ENCODE measurements at regions not wholly inside any gene's neighbourhood (a gene's known extent, or its start where the extent isn't known, plus 50 kb on each side); places are given as distances from the start of the nearest gene placed in this dataset.

DNA sequence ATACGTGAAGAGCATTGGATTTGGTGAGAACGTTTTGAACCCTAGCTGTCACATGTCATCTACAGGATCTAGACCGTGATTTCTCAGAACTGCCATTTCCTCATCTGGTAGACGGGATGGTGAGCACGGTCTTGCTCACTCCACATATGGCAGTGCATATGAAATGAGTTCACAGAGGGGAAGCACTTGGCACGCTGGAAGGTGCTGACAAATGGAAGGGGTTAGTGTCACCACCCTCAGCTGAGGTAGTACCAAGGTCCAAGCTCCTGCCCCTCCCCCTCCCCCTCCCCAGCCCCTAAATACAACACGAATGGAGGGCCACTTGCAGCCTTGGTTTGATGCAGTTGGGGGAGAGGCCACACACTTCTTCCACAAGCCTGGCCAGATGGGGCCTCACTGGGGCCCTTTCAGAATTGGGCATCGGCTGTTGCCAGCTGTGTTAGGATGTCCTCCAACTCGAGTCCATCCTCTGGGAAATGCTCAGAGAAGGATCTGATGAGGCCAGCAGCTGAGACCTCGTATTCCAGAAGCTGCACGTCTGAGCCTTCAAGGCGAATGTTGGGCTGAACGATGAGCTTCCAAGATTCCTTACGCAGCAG lies 322.4 kb downstream of the ANXA1 start:
- TF ChIP-seq CTCF (IDR thresholded peaks at IDR 0.05; ENCODE audit: low read depth, low read length, poor library complexity, severe bottlenecking) (no peak), EZH2phosphoT487 (IDR thresholded peaks at IDR 0.05; ENCODE audit: borderline replicate concordance, low read length) (no peak)

Measured in DOHH2 (cell line).